Loucy (cell line): ENCODE measurements at regions not wholly inside any gene's neighbourhood (a gene's known extent, or its start where the extent isn't known, plus 50 kb on each side); places are given as distances from the start of the nearest gene placed in this dataset.

ENCODE experiments used
- H2AFZ ChIP-seq: fragments of 200-600 bp; sonication (generic); 2 replicates; pipeline ENCODE4 v1.6.0; 2016; ENCODE audit warnings: antibody characterized with exemption, mild to moderate bottlenecking, low read length, moderate library complexity
- H3F3A ChIP-seq: fragments of 200-600 bp; 2 replicates; pipeline ENCODE4 v1.6.0; 2016; ENCODE audit warnings: antibody characterized with exemption, low read depth, mild to moderate bottlenecking
- H3K27me3 ChIP-seq: fragments of 200-600 bp; sonication (generic); 2 replicates; pipeline ENCODE4 v1.6.1; 2014; ENCODE audit warnings: low read length, mild to moderate bottlenecking; ENCODE audit not compliant: insufficient read depth, poor library complexity, severe bottlenecking
- H3K36me3 ChIP-seq: fragments of 200-600 bp; sonication (generic); 2 replicates; pipeline ENCODE4 v1.6.1; 2016; ENCODE audit warnings: low read length; ENCODE audit not compliant: insufficient read depth
- H3K4me1 ChIP-seq: fragments of 200-600 bp; sonication (generic); 2 replicates; pipeline ENCODE4 v1.5.1; 2014; ENCODE audit warnings: low read length, mild to moderate bottlenecking; ENCODE audit not compliant: insufficient read depth, poor library complexity, severe bottlenecking
- H3K4me2 ChIP-seq: fragments of 200-600 bp; sonication (generic); 2 replicates; pipeline ENCODE4 v1.6.0; 2014; ENCODE audit warnings: antibody characterized with exemption, low read length, low read depth, mild to moderate bottlenecking; ENCODE audit not compliant: poor library complexity, severe bottlenecking
- H3K4me3 ChIP-seq: fragments of 200-600 bp; sonication (generic); 2 replicates; pipeline ENCODE4 v1.5.1; 2014; ENCODE audit warnings: low read length, mild to moderate bottlenecking, mixed read lengths; ENCODE audit not compliant: poor library complexity, severe bottlenecking
- H3K79me2 ChIP-seq: fragments of 200-600 bp; sonication (generic); 2 replicates; pipeline ENCODE4 v1.6.1; 2014; ENCODE audit warnings: low read length; ENCODE audit not compliant: insufficient read depth
- H3K9ac ChIP-seq: fragments of 200-600 bp; sonication (generic); 2 replicates; pipeline ENCODE4 v1.6.0; 2014; ENCODE audit warnings: mild to moderate bottlenecking, low read depth, low read length, moderate library complexity; ENCODE audit not compliant: poor library complexity, severe bottlenecking
- H3K9me2 ChIP-seq: fragments of 200-600 bp; sonication (generic); replicated peaks from 2 replicates; pipeline ENCODE4 v1.6.1; 2016; ENCODE audit warnings: low read depth, low read length, mixed read lengths
- H3K9me3 ChIP-seq: fragments of 200-600 bp; sonication (generic); 2 replicates; pipeline ENCODE4 v1.6.1; 2014; ENCODE audit warnings: mild to moderate bottlenecking, antibody characterized with exemption, low read length, low read depth; ENCODE audit not compliant: insufficient read depth
- H4K20me1 ChIP-seq: fragments of 200-600 bp; sonication (generic); 2 replicates; pipeline ENCODE4 v1.6.0; 2014; ENCODE audit warnings: antibody characterized with exemption, low read length, mild to moderate bottlenecking; ENCODE audit not compliant: insufficient read depth, poor library complexity, severe bottlenecking
- EZH2phosphoT487 ChIP-seq: fragments of 200-600 bp; IDR thresholded peaks from 2 replicates; pipeline ENCODE4 v1.6.1; 2018; ENCODE audit warnings: antibody characterized with exemption, mild to moderate bottlenecking, moderate library complexity, borderline replicate concordance
- TF ChIP-seq, protein P1 (sequence below): fragments of 200-600 bp; sonication (generic); conservative IDR thresholded peaks from 2 replicates; pipeline ENCODE4 v1.5.1; 2014; ENCODE audit warnings: mild to moderate bottlenecking, antibody characterized with exemption, low read length

DNA sequence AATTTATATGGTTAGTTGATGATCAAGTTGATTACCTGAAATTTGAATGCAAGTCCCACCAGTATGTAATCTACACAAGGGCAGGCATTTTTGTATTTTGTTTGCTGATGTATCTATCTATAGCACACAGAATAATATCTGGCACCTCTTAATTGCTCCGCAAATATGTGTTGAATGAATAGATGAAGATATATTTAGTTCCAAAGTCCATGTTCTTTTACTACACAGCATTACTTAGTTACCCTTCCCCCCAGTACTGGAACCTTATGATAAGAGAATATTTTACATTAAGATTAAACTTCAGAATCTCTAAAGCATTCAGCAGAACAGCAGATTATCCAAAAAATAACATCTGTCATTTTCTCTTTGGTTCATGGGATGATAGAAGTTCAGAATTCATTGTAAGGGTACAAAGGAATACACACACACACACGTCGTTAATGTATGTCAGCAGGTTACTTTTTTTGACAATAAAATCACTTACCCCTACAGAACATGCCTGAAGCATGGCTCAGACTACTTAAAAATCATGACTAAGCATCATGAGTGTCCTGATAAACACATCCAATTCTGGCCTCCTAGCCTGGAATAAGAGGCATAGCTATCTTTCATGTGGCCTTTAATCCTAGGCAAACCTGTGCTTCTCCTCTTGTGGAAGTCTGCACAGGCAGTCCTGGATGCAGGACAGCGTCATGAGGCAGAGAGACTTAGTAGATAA is 148.9 kb upstream of the TBC1D5 start:
- no peaks in the 10 kb centered on the region for H3K27me3 ChIP-seq

DNA sequence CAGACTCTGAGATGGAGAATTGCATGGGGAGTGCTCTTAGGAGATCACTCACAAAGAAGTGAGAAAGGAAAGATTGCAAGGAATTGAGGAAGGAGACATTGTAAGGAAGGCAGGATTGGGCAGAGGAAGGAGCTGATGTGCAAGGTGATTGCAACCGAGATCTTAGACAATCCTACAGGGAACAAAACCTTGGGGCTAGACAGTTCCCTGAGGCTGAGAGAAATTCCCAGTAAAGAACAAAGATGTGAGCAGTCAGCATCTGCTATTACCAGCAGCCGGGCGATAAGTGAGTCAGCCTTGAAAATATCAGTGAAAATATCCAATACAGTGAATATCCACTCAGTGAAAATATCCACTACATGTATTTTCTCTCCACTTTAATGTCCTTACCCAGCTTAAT is 143.6 kb upstream of the TBC1D5 start:
- TF ChIP-seq, protein P1, sequence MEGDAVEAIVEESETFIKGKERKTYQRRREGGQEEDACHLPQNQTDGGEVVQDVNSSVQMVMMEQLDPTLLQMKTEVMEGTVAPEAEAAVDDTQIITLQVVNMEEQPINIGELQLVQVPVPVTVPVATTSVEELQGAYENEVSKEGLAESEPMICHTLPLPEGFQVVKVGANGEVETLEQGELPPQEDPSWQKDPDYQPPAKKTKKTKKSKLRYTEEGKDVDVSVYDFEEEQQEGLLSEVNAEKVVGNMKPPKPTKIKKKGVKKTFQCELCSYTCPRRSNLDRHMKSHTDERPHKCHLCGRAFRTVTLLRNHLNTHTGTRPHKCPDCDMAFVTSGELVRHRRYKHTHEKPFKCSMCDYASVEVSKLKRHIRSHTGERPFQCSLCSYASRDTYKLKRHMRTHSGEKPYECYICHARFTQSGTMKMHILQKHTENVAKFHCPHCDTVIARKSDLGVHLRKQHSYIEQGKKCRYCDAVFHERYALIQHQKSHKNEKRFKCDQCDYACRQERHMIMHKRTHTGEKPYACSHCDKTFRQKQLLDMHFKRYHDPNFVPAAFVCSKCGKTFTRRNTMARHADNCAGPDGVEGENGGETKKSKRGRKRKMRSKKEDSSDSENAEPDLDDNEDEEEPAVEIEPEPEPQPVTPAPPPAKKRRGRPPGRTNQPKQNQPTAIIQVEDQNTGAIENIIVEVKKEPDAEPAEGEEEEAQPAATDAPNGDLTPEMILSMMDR: no peak
- TF ChIP-seq EZH2phosphoT487: no peak

More for the DNA sequence above, 148.9 kb upstream of the TBC1D5 start:
- H3K9ac ChIP-seq: no peak overlapping the region
- H3K4me2 ChIP-seq: no peak overlapping the region
- no peaks in the 10 kb centered on the region for H3K9me2 ChIP-seq
- H3K36me3 ChIP-seq: no peaks in the 10 kb centered on the region
- H2AFZ ChIP-seq: no peak overlapping the region
- peaks cover 8% of the 10 kb centered on the region for H3K4me1 ChIP-seq
- H3K4me3 ChIP-seq: no peak overlapping the region
- no peaks in the 10 kb centered on the region for H3F3A ChIP-seq
- H3K79me2 ChIP-seq: no peaks in the 10 kb centered on the region
- no peaks in the 10 kb centered on the region for H3K9me3 ChIP-seq
- TF ChIP-seq, protein P1: no peak
- no peak for TF ChIP-seq EZH2phosphoT487
- no peaks in the 10 kb centered on the region for H4K20me1 ChIP-seq

DNA sequence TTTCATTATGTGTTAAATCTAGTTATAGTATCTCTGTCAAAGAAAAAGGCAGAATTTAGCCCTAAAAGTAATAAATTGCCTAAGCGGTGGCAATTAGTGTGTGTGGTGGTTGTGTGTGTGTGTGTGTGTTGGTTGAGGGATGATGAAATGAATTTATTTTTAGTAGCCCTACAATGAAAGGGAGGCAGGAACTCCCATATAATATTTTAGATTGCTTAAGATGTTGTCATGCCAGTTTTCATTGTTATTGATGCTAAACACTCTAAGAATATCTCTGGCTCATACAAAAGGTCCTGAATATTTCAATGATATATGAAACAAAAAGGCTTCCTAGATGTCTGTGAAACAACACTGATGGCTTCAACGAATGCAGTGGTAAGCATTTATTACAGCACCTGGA is 140.6 kb upstream of the TBC1D5 start:
- H3K9me2 ChIP-seq: no peaks in the 10 kb centered on the region
- no peaks in the 10 kb centered on the region for H3K4me1 ChIP-seq
- no peaks in the 10 kb centered on the region for H3K36me3 ChIP-seq
- H4K20me1 ChIP-seq: no peaks in the 10 kb centered on the region
- H3K79me2 ChIP-seq: no peaks in the 10 kb centered on the region
- H3K4me3 ChIP-seq: no peak overlapping the region
- no peak overlapping the region for H3K4me2 ChIP-seq
- no peaks in the 10 kb centered on the region for H3K9me3 ChIP-seq
- no peak overlapping the region for H3K9ac ChIP-seq
- no peaks in the 10 kb centered on the region for H3K27me3 ChIP-seq
- H2AFZ ChIP-seq: no peak overlapping the region
- H3F3A ChIP-seq: no peaks in the 10 kb centered on the region
- no peak for TF ChIP-seq EZH2phosphoT487
- TF ChIP-seq, protein P1: no peak

More for the DNA sequence above, 143.6 kb upstream of the TBC1D5 start:
- H3K79me2 ChIP-seq: no peaks in the 10 kb centered on the region
- H3K9ac ChIP-seq: no peak overlapping the region
- H3K4me3 ChIP-seq: no peak overlapping the region
- H3K9me3 ChIP-seq: no peaks in the 10 kb centered on the region
- H3K4me2 ChIP-seq: no peak overlapping the region
- no peaks in the 10 kb centered on the region for H3K27me3 ChIP-seq
- H3K9me2 ChIP-seq: no peaks in the 10 kb centered on the region
- H3K4me1 ChIP-seq: no peaks in the 10 kb centered on the region
- no peaks in the 10 kb centered on the region for H4K20me1 ChIP-seq
- no peaks in the 10 kb centered on the region for H3K36me3 ChIP-seq
- H3F3A ChIP-seq: no peaks in the 10 kb centered on the region
- no peak overlapping the region for H2AFZ ChIP-seq
